H1 (cell line): ENCODE measurements at regions not wholly inside any gene's neighbourhood (a gene's known extent, or its start where the extent isn't known, plus 50 kb on each side); places are given as distances from the start of the nearest gene placed in this dataset.

Experiments
- BCL11A ChIP-seq, 2 experiments: IDR thresholded peaks; one replicate each; pipeline ENCODE4 v1.6.1; 2011; ENCODE audit warnings: low read depth in 2 of 2, low read length in 2 of 2, mild to moderate bottlenecking in 2 of 2
- CHD2 ChIP-seq: IDR thresholded peaks from 2 replicates; pipeline ENCODE4 v1.6.1; 2012; ENCODE audit warnings: low read length, improper control_type of control experiment
- EZH2 ChIP-seq: fragments of 200-600 bp; sonication (generic); IDR thresholded peaks from 2 replicates; pipeline ENCODE4 v1.7.1; 2012; ENCODE audit warnings: low read depth, mild to moderate bottlenecking, moderate library complexity, low read length, inconsistent platforms; ENCODE audit not compliant: severe bottlenecking
- PHF8 ChIP-seq: fragments of 200-600 bp; sonication (generic); conservative IDR thresholded peaks from 2 replicates; pipeline ENCODE4 v1.7.1; 2012; ENCODE audit warnings: low read depth, mild to moderate bottlenecking, inconsistent platforms, low read length, moderate library complexity
- RNF2 ChIP-seq: fragments of 200-900, 300-1000 bp; sonication (generic); IDR thresholded peaks from 2 replicates; pipeline ENCODE4 v1.7.1; 2016; ENCODE audit warnings: borderline replicate concordance, low read depth, mild to moderate bottlenecking, antibody characterized with exemption, low read length; ENCODE audit not compliant: poor library complexity, severe bottlenecking; ENCODE audit errors: missing control alignments
- TCF12 ChIP-seq: IDR thresholded peaks from 2 replicates; pipeline ENCODE4 v1.6.1; 2011; ENCODE audit warnings: low read depth, mild to moderate bottlenecking, low read length
- TF ChIP-seq, protein P1 (sequence below): fragments of 300-600 bp; sonication (generic); IDR thresholded peaks from 2 replicates; pipeline ENCODE4 v1.7.1; 2012; ENCODE audit warnings: low read length, moderate library complexity, mild to moderate bottlenecking, inconsistent platforms; ENCODE audit not compliant: insufficient replicate concordance

- TF ChIP-seq, protein P1, sequence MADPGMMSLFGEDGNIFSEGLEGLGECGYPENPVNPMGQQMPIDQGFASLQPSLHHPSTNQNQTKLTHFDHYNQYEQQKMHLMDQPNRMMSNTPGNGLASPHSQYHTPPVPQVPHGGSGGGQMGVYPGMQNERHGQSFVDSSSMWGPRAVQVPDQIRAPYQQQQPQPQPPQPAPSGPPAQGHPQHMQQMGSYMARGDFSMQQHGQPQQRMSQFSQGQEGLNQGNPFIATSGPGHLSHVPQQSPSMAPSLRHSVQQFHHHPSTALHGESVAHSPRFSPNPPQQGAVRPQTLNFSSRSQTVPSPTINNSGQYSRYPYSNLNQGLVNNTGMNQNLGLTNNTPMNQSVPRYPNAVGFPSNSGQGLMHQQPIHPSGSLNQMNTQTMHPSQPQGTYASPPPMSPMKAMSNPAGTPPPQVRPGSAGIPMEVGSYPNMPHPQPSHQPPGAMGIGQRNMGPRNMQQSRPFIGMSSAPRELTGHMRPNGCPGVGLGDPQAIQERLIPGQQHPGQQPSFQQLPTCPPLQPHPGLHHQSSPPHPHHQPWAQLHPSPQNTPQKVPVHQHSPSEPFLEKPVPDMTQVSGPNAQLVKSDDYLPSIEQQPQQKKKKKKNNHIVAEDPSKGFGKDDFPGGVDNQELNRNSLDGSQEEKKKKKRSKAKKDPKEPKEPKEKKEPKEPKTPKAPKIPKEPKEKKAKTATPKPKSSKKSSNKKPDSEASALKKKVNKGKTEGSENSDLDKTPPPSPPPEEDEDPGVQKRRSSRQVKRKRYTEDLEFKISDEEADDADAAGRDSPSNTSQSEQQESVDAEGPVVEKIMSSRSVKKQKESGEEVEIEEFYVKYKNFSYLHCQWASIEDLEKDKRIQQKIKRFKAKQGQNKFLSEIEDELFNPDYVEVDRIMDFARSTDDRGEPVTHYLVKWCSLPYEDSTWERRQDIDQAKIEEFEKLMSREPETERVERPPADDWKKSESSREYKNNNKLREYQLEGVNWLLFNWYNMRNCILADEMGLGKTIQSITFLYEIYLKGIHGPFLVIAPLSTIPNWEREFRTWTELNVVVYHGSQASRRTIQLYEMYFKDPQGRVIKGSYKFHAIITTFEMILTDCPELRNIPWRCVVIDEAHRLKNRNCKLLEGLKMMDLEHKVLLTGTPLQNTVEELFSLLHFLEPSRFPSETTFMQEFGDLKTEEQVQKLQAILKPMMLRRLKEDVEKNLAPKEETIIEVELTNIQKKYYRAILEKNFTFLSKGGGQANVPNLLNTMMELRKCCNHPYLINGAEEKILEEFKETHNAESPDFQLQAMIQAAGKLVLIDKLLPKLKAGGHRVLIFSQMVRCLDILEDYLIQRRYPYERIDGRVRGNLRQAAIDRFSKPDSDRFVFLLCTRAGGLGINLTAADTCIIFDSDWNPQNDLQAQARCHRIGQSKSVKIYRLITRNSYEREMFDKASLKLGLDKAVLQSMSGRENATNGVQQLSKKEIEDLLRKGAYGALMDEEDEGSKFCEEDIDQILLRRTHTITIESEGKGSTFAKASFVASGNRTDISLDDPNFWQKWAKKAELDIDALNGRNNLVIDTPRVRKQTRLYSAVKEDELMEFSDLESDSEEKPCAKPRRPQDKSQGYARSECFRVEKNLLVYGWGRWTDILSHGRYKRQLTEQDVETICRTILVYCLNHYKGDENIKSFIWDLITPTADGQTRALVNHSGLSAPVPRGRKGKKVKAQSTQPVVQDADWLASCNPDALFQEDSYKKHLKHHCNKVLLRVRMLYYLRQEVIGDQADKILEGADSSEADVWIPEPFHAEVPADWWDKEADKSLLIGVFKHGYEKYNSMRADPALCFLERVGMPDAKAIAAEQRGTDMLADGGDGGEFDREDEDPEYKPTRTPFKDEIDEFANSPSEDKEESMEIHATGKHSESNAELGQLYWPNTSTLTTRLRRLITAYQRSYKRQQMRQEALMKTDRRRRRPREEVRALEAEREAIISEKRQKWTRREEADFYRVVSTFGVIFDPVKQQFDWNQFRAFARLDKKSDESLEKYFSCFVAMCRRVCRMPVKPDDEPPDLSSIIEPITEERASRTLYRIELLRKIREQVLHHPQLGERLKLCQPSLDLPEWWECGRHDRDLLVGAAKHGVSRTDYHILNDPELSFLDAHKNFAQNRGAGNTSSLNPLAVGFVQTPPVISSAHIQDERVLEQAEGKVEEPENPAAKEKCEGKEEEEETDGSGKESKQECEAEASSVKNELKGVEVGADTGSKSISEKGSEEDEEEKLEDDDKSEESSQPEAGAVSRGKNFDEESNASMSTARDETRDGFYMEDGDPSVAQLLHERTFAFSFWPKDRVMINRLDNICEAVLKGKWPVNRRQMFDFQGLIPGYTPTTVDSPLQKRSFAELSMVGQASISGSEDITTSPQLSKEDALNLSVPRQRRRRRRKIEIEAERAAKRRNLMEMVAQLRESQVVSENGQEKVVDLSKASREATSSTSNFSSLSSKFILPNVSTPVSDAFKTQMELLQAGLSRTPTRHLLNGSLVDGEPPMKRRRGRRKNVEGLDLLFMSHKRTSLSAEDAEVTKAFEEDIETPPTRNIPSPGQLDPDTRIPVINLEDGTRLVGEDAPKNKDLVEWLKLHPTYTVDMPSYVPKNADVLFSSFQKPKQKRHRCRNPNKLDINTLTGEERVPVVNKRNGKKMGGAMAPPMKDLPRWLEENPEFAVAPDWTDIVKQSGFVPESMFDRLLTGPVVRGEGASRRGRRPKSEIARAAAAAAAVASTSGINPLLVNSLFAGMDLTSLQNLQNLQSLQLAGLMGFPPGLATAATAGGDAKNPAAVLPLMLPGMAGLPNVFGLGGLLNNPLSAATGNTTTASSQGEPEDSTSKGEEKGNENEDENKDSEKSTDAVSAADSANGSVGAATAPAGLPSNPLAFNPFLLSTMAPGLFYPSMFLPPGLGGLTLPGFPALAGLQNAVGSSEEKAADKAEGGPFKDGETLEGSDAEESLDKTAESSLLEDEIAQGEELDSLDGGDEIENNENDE, result no peak
- TF ChIP-seq CHD2, result no peak
- TF ChIP-seq TCF12, result no peak
- no peak for TF ChIP-seq RNF2
- no peak for TF ChIP-seq BCL11A (IDR thresholded peaks at IDR 0.05; ENCODE audit: low read depth in 2 of 2, low read length in 2 of 2)
- no peak for TF ChIP-seq PHF8
- TF ChIP-seq EZH2, result no peak
Measured at GRCh38 chr6:15114061-15114460, 131.8 kb upstream of the JARID2 start (continued).
